ENCODE measurements at regions not wholly inside any gene's neighbourhood (a gene's known extent, or its start where the extent isn't known, plus 50 kb on each side); places are given as distances from the start of the nearest gene placed in this dataset.
A peak's percentile ranks its signal among the peaks of the same experiment; 100 is the strongest.
"Not testable (repeated sequence)": the region's sequence is repeated elsewhere in the genome, so short reads cannot be mapped to it uniquely, and the experiment has no call there.

- no peak overlapping the region for H3K4me3 Mint-ChIP-seq
- H3K27me3 Mint-ChIP-seq = peaks cover 10% of the 10 kb centered on the region
- peaks cover 9% of the 10 kb centered on the region for H3K4me1 Mint-ChIP-seq (ENCODE audit: low read depth)
- no peak for DNase-seq
- no peaks in the 10 kb centered on the region for H3K36me3 Mint-ChIP-seq (ENCODE audit: low read depth)
- no peaks in the 10 kb centered on the region for H3K9me3 Mint-ChIP-seq
- H3K27ac Mint-ChIP-seq = no peak overlapping the region
Measured at GRCh38 chr11:45733176-45733575, 67.8 kb upstream of the CHST1 start.

- Mint-ChIP-seq H3K4me1 (ENCODE audit: low read depth) (peaks cover 9% of the 10 kb centered on the region), H3K4me3 (no peak overlapping the region), H3K9me3 (no peaks in the 10 kb centered on the region), H3K27me3 (peaks cover 11% of the 10 kb centered on the region), H3K36me3 (ENCODE audit: low read depth) (no peaks in the 10 kb centered on the region), H3K27ac (no peak overlapping the region)
- no peak for DNase-seq
Measured at GRCh38 chr11:45732343-45732742, 66.9 kb upstream of the CHST1 start.

GRCh38 chr11:45731171-45731570, 65.7 kb upstream of the CHST1 start:
- H3K9me3 Mint-ChIP-seq; H3K4me1 Mint-ChIP-seq (ENCODE audit: low read depth); H3K4me3 Mint-ChIP-seq; DNase-seq; H3K36me3 Mint-ChIP-seq (ENCODE audit: low read depth); H3K27ac Mint-ChIP-seq: not testable (repeated sequence)
- peaks cover 15% of the 10 kb centered on the region for H3K27me3 Mint-ChIP-seq

GRCh38 chr11:45730014-45730413, 64.6 kb upstream of the CHST1 start:
- H3K36me3 Mint-ChIP-seq (ENCODE audit: low read depth) = no peaks in the 10 kb centered on the region
- H3K27me3 Mint-ChIP-seq = peaks cover 21% of the 10 kb centered on the region

DNA sequence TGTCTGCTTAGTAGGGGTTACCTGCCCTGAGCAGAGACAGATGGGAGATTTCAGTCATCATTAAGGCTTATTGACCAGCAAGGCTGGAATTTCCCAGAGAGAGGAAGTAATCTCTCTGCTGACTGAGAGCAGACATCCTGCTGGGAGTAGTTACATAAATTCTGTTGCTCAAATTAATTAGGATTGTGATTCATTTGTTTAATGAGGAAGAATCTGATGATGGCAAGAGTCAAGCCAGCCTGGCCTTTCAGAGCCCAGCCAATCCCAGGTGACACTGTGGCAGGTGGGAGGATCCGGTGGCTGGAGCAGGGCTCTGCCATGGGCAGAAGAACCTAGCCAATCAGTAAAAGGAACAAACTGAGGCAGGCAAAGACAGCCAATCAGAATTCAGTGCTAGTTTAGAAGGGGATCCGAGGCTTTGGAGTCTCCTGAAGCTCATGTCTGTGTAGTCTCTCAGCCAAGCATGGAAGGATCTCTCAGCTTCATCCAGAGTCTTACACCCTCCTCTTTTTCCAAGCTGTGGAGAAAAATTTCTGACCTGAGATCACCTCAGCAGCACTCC, 61.2 kb upstream of the CHST1 start:
- no peaks in the 10 kb centered on the region for H3K36me3 Mint-ChIP-seq (ENCODE audit: low read depth)

More at GRCh38 chr11:45730014-45730413, 64.6 kb upstream of the CHST1 start:
- Mint-ChIP-seq H3K9me3 (no peaks in the 10 kb centered on the region), H3K4me3 (no peak overlapping the region), H3K4me1 (ENCODE audit: low read depth) (peaks cover 14% of the 10 kb centered on the region), H3K27ac (no peak overlapping the region)
- no peak for DNase-seq

GRCh38 chr11:45725776-45726492, 60.5 kb upstream of the CHST1 start:
- H3K4me1 Mint-ChIP-seq (ENCODE audit: low read depth) = peaks cover 17% of the 10 kb centered on the region
- H3K4me3 Mint-ChIP-seq = no peak overlapping the region
- H3K27me3 Mint-ChIP-seq = peaks cover 19% of the 10 kb centered on the region
- peak overlapping the region; percentile 71 for H3K27ac Mint-ChIP-seq
- H3K9me3 Mint-ChIP-seq = no peaks in the 10 kb centered on the region
- DNase-seq = no peak
- H3K36me3 Mint-ChIP-seq (ENCODE audit: low read depth) = no peaks in the 10 kb centered on the region

More for the DNA sequence above, 61.2 kb upstream of the CHST1 start:
- no peaks in the 10 kb centered on the region for H3K9me3 Mint-ChIP-seq
- H3K27me3 Mint-ChIP-seq = peaks cover 19% of the 10 kb centered on the region
- no peak overlapping the region for H3K4me3 Mint-ChIP-seq
- H3K27ac Mint-ChIP-seq = peak overlapping the region; percentile 71
- no peak for DNase-seq
- peaks cover 17% of the 10 kb centered on the region for H3K4me1 Mint-ChIP-seq (ENCODE audit: low read depth)

- H3K36me3 Mint-ChIP-seq (ENCODE audit: low read depth) = no peaks in the 10 kb centered on the region
- DNase-seq = no peak
- H3K4me1 Mint-ChIP-seq (ENCODE audit: low read depth) = peaks cover 17% of the 10 kb centered on the region
- no peaks in the 10 kb centered on the region for H3K9me3 Mint-ChIP-seq
- peak overlapping the region; percentile 71 for H3K27ac Mint-ChIP-seq
- peaks cover 19% of the 10 kb centered on the region for H3K27me3 Mint-ChIP-seq
- no peak overlapping the region for H3K4me3 Mint-ChIP-seq
Measured at GRCh38 chr11:45725121-45725520, 59.7 kb upstream of the CHST1 start.

GRCh38 chr11:45724153-45724552, 58.7 kb upstream of the CHST1 start:
- no peaks in the 10 kb centered on the region for H3K36me3 Mint-ChIP-seq (ENCODE audit: low read depth)
- no peaks in the 10 kb centered on the region for H3K9me3 Mint-ChIP-seq
- no peak for DNase-seq
- no peak overlapping the region for H3K4me3 Mint-ChIP-seq
- no peak overlapping the region for H3K27ac Mint-ChIP-seq
- peaks cover 19% of the 10 kb centered on the region for H3K27me3 Mint-ChIP-seq
- H3K4me1 Mint-ChIP-seq (ENCODE audit: low read depth) = peaks cover 17% of the 10 kb centered on the region

- Mint-ChIP-seq H3K4me1 (ENCODE audit: low read depth) (peaks cover 17% of the 10 kb centered on the region), H3K27me3 (peaks cover 19% of the 10 kb centered on the region), H3K9me3 (no peaks in the 10 kb centered on the region), H3K4me3 (no peak overlapping the region), H3K27ac (no peak overlapping the region), H3K36me3 (ENCODE audit: low read depth) (no peaks in the 10 kb centered on the region)
- DNase-seq = no peak
Measured at GRCh38 chr11:45723397-45723796, 58.0 kb upstream of the CHST1 start.

DNA sequence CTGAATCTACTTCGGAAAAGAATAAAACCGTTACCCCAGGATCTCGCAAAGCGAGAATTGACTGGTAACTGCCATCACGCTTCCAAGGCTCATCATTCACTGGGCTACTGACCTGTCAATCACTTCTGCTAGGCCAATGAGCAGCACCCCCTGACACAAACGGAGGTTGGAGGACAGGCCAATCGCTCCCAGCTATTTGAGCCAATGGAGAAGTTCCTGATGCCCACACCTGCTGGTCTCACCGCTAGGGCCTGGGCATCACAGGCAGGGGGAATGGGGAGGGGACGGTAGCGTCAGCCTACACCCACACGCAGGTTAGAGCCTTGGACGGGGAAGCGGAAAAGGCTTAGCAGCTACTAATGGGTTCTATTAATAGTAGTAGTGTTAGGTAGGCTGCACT, 56.7 kb upstream of the CHST1 start:
- Mint-ChIP-seq H3K36me3 (ENCODE audit: low read depth) (no peaks in the 10 kb centered on the region), H3K27me3 (peaks cover 16% of the 10 kb centered on the region), H3K4me3 (no peak overlapping the region), H3K4me1 (ENCODE audit: low read depth) (peaks cover 17% of the 10 kb centered on the region), H3K27ac (no peak overlapping the region), H3K9me3 (no peaks in the 10 kb centered on the region)
- no peak for DNase-seq

- H3K4me1 Mint-ChIP-seq (ENCODE audit: low read depth) = peaks cover 9% of the 10 kb centered on the region
- no peaks in the 10 kb centered on the region for H3K36me3 Mint-ChIP-seq (ENCODE audit: low read depth)
- H3K27me3 Mint-ChIP-seq = peaks cover 21% of the 10 kb centered on the region
- H3K4me3 Mint-ChIP-seq = no peak overlapping the region
- H3K9me3 Mint-ChIP-seq = no peaks in the 10 kb centered on the region
- DNase-seq = no peak
- H3K27ac Mint-ChIP-seq = no peak overlapping the region
Measured at GRCh38 chr11:45717526-45717925, 52.1 kb upstream of the CHST1 start.

DNA sequence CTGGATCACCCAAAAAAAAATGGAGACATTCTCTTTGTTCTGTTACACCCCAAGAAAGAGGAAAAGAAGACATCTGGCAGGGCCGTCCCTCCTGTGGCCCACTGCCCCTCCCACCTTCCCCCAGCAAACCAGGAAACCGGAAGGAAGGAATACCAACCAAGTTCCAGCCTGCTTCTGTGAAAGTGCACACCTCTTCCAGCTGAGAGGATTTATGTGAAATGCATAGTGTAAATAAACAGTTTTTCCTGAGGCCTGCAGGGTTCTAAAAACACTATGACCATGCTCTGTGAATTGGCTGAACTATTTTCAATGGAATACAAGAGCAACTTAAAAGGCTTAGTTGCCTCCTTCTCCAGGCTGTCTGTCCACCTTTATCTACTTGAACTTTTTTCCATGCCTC, 50.0 kb upstream of the CHST1 start:
- Mint-ChIP-seq H3K9me3 (no peaks in the 10 kb centered on the region), H3K27ac (no peak overlapping the region), H3K27me3 (peaks cover 31% of the 10 kb centered on the region), H3K4me1 (ENCODE audit: low read depth) (peaks cover 9% of the 10 kb centered on the region), H3K4me3 (no peak overlapping the region), H3K36me3 (ENCODE audit: low read depth) (no peaks in the 10 kb centered on the region)
- no peak for DNase-seq

All from activated T-cell treated with anti-CD3 and anti-CD28 coated beads, Interleukin-2, amount 50 U/mL, for 24 hours (primary cell).